ENCODE measurements at regions not wholly inside any gene's neighbourhood (a gene's known extent, or its start where the extent isn't known, plus 50 kb on each side); places are given as distances from the start of the nearest gene placed in this dataset.

DNA sequence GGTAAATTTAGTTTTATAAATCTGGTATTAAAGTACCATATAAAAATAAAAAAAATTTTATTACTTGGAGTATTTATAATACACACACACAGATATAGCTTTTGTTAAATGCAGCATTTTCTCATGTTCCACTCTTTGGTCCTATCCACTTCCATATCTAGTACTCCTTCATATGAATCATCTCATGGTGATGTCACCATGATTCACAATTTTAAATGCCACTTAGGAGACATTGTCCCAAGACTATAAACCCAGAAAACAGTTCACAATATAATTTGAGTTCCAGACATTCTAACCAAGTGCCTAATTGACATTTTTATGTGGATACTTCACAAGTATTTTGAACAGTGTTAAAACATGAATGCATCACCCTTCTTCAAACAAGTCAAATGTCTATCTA lies 1398.3 kb downstream of the DSC3 start:
- Histone ChIP-seq H3K36me3 (ENCODE audit: control insufficient read depth, insufficient read depth, low read length) (no peaks in the 10 kb centered on the region), H3K4me3 (ENCODE audit: low read depth, low read length) (no peak overlapping the region), H3K27me3 (ENCODE audit: control insufficient read depth, insufficient read depth, low read length) (no peaks in the 10 kb centered on the region)
- peak; percentile 28 for DNase-seq (ENCODE audit: low read depth)
- TF ChIP-seq CTCF (IDR thresholded peaks at IDR 0.05; ENCODE audit: insufficient read depth, low read length, poor library complexity, severe bottlenecking), result no peak

- no peaks in the 10 kb centered on the region for H3K36me3 ChIP-seq (ENCODE audit: control insufficient read depth, insufficient read depth, low read length)
- no peak for DNase-seq (ENCODE audit: low read depth)
- H3K27me3 ChIP-seq (ENCODE audit: control insufficient read depth, insufficient read depth, low read length), result no peaks in the 10 kb centered on the region
- no peak for TF ChIP-seq CTCF (IDR thresholded peaks at IDR 0.05; ENCODE audit: insufficient read depth, low read length, poor library complexity, severe bottlenecking)
- no peak overlapping the region for H3K4me3 ChIP-seq (ENCODE audit: low read depth, low read length)
Observed at GRCh38 chr18:29629493-29630036, 1413.0 kb downstream of the DSC3 start.

GRCh38 chr18:29626094-29626493 lies 1416.4 kb downstream of the DSC3 start:
- DNase-seq (ENCODE audit: low read depth), result no peak
- no peaks in the 10 kb centered on the region for H3K36me3 ChIP-seq (ENCODE audit: control insufficient read depth, insufficient read depth, low read length)
- H3K4me3 ChIP-seq (ENCODE audit: low read depth, low read length), result no peak overlapping the region
- TF ChIP-seq CTCF (IDR thresholded peaks at IDR 0.05; ENCODE audit: insufficient read depth, low read length, poor library complexity, severe bottlenecking), result no peak
- H3K27me3 ChIP-seq (ENCODE audit: control insufficient read depth, insufficient read depth, low read length), result no peaks in the 10 kb centered on the region

GRCh38 chr18:29616867-29617266 lies 1425.7 kb downstream of the DSC3 start:
- TF ChIP-seq CTCF (IDR thresholded peaks at IDR 0.05; ENCODE audit: insufficient read depth, low read length, poor library complexity, severe bottlenecking), result no peak
- no peaks in the 10 kb centered on the region for H3K36me3 ChIP-seq (ENCODE audit: control insufficient read depth, insufficient read depth, low read length)
- H3K4me3 ChIP-seq (ENCODE audit: low read depth, low read length), result no peak overlapping the region
- no peak for DNase-seq (ENCODE audit: low read depth)
- H3K27me3 ChIP-seq (ENCODE audit: control insufficient read depth, insufficient read depth, low read length), result no peaks in the 10 kb centered on the region

DNA sequence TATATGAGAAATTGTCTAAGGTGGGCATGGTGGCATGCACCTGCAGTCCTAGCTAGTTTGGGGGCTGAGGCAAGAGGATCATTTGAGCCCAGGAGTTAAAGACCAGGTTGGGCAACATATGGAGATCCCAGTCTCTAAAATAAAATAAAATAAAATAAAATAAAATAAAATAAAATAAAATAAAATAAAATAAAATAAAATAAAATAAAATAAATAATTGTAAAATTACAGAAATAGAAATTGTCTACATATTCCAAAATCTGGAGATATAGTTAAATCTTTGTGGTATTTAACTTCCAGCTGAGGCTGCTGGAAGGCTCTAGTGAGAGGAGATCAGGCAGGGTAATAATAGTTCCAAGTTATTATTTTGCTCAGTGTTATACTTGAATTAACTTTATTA lies 1432.1 kb upstream of the CDH2 start:
- no peak for DNase-seq (ENCODE audit: low read depth)
- Histone ChIP-seq H3K27me3 (ENCODE audit: control insufficient read depth, insufficient read depth, low read length) (no peaks in the 10 kb centered on the region), H3K36me3 (ENCODE audit: control insufficient read depth, insufficient read depth, low read length) (no peaks in the 10 kb centered on the region), H3K4me3 (ENCODE audit: low read depth, low read length) (no peak overlapping the region)
- TF ChIP-seq CTCF (IDR thresholded peaks at IDR 0.05; ENCODE audit: insufficient read depth, low read length, poor library complexity, severe bottlenecking), result no peak

- Histone ChIP-seq H3K27me3 (ENCODE audit: control insufficient read depth, insufficient read depth, low read length) (no peaks in the 10 kb centered on the region), H3K36me3 (ENCODE audit: control insufficient read depth, insufficient read depth, low read length) (no peaks in the 10 kb centered on the region), H3K4me3 (ENCODE audit: low read depth, low read length) (no peak overlapping the region)
- no peak for TF ChIP-seq CTCF (IDR thresholded peaks at IDR 0.05; ENCODE audit: insufficient read depth, low read length, poor library complexity, severe bottlenecking)
- no peak for DNase-seq (ENCODE audit: low read depth)
Observed at GRCh38 chr18:29605365-29605764, 1428.4 kb upstream of the CDH2 start.
